ENCODE measurements at regions not wholly inside any gene's neighbourhood (a gene's known extent, or its start where the extent isn't known, plus 50 kb on each side); places are given as distances from the start of the nearest gene placed in this dataset.
"Not testable (repeated sequence)": the region's sequence is repeated elsewhere in the genome, so short reads cannot be mapped to it uniquely, and the experiment has no call there.

- DNase-seq = no peak
- no peak overlapping the region for H3K4me3 ChIP-seq (ENCODE audit: low read length)
- H3K4me2 ChIP-seq (ENCODE audit: low read depth, low read length, poor library complexity, severe bottlenecking) = no peak overlapping the region
- H3K27ac ChIP-seq (ENCODE audit: low read length) = no peak overlapping the region
- H3K9me2 ChIP-seq (replicated peaks; ENCODE audit: insufficient read depth, low read length) = no peaks in the 10 kb centered on the region
- no peaks in the 10 kb centered on the region for H4K20me1 ChIP-seq (ENCODE audit: insufficient read depth, low read depth, low read length)
- no peaks in the 10 kb centered on the region for H3K27me3 ChIP-seq (ENCODE audit: low read length)
- no peaks in the 10 kb centered on the region for H3K4me1 ChIP-seq (ENCODE audit: low read length)
- H3K79me2 ChIP-seq (ENCODE audit: low read length) = no peaks in the 10 kb centered on the region
- peaks cover 13% of the 10 kb centered on the region; the same call in 1 of the 2 replicates for H3K9me3 ChIP-seq (ENCODE audit: low read length)
- no peak overlapping the region for H2AFZ ChIP-seq (ENCODE audit: low read length)
- H3K9ac ChIP-seq (ENCODE audit: low read length) = no peak overlapping the region
- H3K36me3 ChIP-seq (ENCODE audit: insufficient read depth, low read length) = no peaks in the 10 kb centered on the region
Measured at GRCh38 chr5:45113726-45114125, 305.0 kb downstream of the MRPS30 start.

GRCh38 chr5:45132972-45133371 lies 324.2 kb downstream of the MRPS30 start:
- Histone ChIP-seq H3K4me2 (ENCODE audit: low read depth, low read length, poor library complexity, severe bottlenecking) (no peak overlapping the region), H3K4me1 (ENCODE audit: low read length) (no peaks in the 10 kb centered on the region), H3K4me3 (ENCODE audit: low read length) (no peak overlapping the region), H2AFZ (ENCODE audit: low read length) (no peak overlapping the region), H3K9me3 (ENCODE audit: low read length) (peaks cover 26% of the 10 kb centered on the region), H3K9me2 (replicated peaks; ENCODE audit: insufficient read depth, low read length) (no peaks in the 10 kb centered on the region), H3K79me2 (ENCODE audit: low read length) (no peaks in the 10 kb centered on the region), H3K27me3 (ENCODE audit: low read length) (no peaks in the 10 kb centered on the region), H3K27ac (ENCODE audit: low read length) (no peak overlapping the region), H3K36me3 (ENCODE audit: insufficient read depth, low read length) (no peaks in the 10 kb centered on the region), H4K20me1 (ENCODE audit: insufficient read depth, low read depth, low read length) (no peaks in the 10 kb centered on the region), H3K9ac (ENCODE audit: low read length) (no peak overlapping the region)
- DNase-seq = no peak

GRCh38 chr5:45162974-45163373 lies 354.2 kb downstream of the MRPS30 start:
- DNase-seq = no peak
- Histone ChIP-seq H3K27ac (ENCODE audit: low read length) (no peak overlapping the region), H3K79me2 (ENCODE audit: low read length) (no peaks in the 10 kb centered on the region), H3K9me3 (ENCODE audit: low read length) (peaks cover 37% of the 10 kb centered on the region), H3K9ac (ENCODE audit: low read length) (no peak overlapping the region), H2AFZ (ENCODE audit: low read length) (no peak overlapping the region), H3K27me3 (ENCODE audit: low read length) (no peaks in the 10 kb centered on the region), H3K4me2 (ENCODE audit: low read depth, low read length, poor library complexity, severe bottlenecking) (no peak overlapping the region), H3K4me1 (ENCODE audit: low read length) (no peaks in the 10 kb centered on the region), H3K9me2 (replicated peaks; ENCODE audit: insufficient read depth, low read length) (no peaks in the 10 kb centered on the region), H3K4me3 (ENCODE audit: low read length) (no peak overlapping the region), H3K36me3 (ENCODE audit: insufficient read depth, low read length) (no peaks in the 10 kb centered on the region), H4K20me1 (ENCODE audit: insufficient read depth, low read depth, low read length) (no peaks in the 10 kb centered on the region)

GRCh38 chr5:45171563-45171962 lies 362.8 kb downstream of the MRPS30 start:
- Histone ChIP-seq H3K9me3 (ENCODE audit: low read length) (peaks cover 36% of the 10 kb centered on the region), H3K79me2 (ENCODE audit: low read length) (no peaks in the 10 kb centered on the region)

GRCh38 chr5:45172634-45173033 lies 363.9 kb downstream of the MRPS30 start:
- not testable (repeated sequence) for DNase-seq; H3K27me3 ChIP-seq (ENCODE audit: low read length); H4K20me1 ChIP-seq (ENCODE audit: insufficient read depth, low read depth, low read length); H3K79me2 ChIP-seq (ENCODE audit: low read length); H3K36me3 ChIP-seq (ENCODE audit: insufficient read depth, low read length); H3K27ac ChIP-seq (ENCODE audit: low read length); H3K4me2 ChIP-seq (ENCODE audit: low read depth, low read length, poor library complexity, severe bottlenecking); H2AFZ ChIP-seq (ENCODE audit: low read length); H3K4me3 ChIP-seq (ENCODE audit: low read length); H3K9me2 ChIP-seq (replicated peaks; ENCODE audit: insufficient read depth, low read length); H3K9ac ChIP-seq (ENCODE audit: low read length); H3K4me1 ChIP-seq (ENCODE audit: low read length)
- peaks cover 30% of the 10 kb centered on the region for H3K9me3 ChIP-seq (ENCODE audit: low read length)

More at GRCh38 chr5:45171563-45171962, 362.8 kb downstream of the MRPS30 start:
- no peaks in the 10 kb centered on the region for H4K20me1 ChIP-seq (ENCODE audit: insufficient read depth, low read depth, low read length)
- H3K9me2 ChIP-seq (replicated peaks; ENCODE audit: insufficient read depth, low read length) = no peaks in the 10 kb centered on the region
- H3K9ac ChIP-seq (ENCODE audit: low read length) = no peak overlapping the region
- H3K36me3 ChIP-seq (ENCODE audit: insufficient read depth, low read length) = no peaks in the 10 kb centered on the region
- no peaks in the 10 kb centered on the region for H3K27me3 ChIP-seq (ENCODE audit: low read length)
- H3K4me2 ChIP-seq (ENCODE audit: low read depth, low read length, poor library complexity, severe bottlenecking) = no peak overlapping the region
- DNase-seq = no peak
- no peak overlapping the region for H3K27ac ChIP-seq (ENCODE audit: low read length)
- no peak overlapping the region for H2AFZ ChIP-seq (ENCODE audit: low read length)
- H3K4me1 ChIP-seq (ENCODE audit: low read length) = no peaks in the 10 kb centered on the region
- no peak overlapping the region for H3K4me3 ChIP-seq (ENCODE audit: low read length)

- no peak overlapping the region for H3K27ac ChIP-seq (ENCODE audit: low read length)
- no peaks in the 10 kb centered on the region for H3K9me2 ChIP-seq (replicated peaks; ENCODE audit: insufficient read depth, low read length)
- DNase-seq = no peak
- no peaks in the 10 kb centered on the region for H3K4me1 ChIP-seq (ENCODE audit: low read length)
- H3K9ac ChIP-seq (ENCODE audit: low read length) = no peak overlapping the region
- peaks cover 22% of the 10 kb centered on the region for H3K9me3 ChIP-seq (ENCODE audit: low read length)
- H4K20me1 ChIP-seq (ENCODE audit: insufficient read depth, low read depth, low read length) = no peaks in the 10 kb centered on the region
- H3K4me2 ChIP-seq (ENCODE audit: low read depth, low read length, poor library complexity, severe bottlenecking) = no peak overlapping the region
- no peak overlapping the region for H2AFZ ChIP-seq (ENCODE audit: low read length)
- H3K79me2 ChIP-seq (ENCODE audit: low read length) = no peaks in the 10 kb centered on the region
- H3K27me3 ChIP-seq (ENCODE audit: low read length) = no peaks in the 10 kb centered on the region
- H3K4me3 ChIP-seq (ENCODE audit: low read length) = no peak overlapping the region
- H3K36me3 ChIP-seq (ENCODE audit: insufficient read depth, low read length) = no peaks in the 10 kb centered on the region
Measured at GRCh38 chr5:45179686-45180085, 370.9 kb downstream of the MRPS30 start.

GRCh38 chr5:45189042-45189441 lies 380.3 kb downstream of the MRPS30 start:
- no peak for DNase-seq
- Histone ChIP-seq H3K4me1 (ENCODE audit: low read length) (no peaks in the 10 kb centered on the region), H3K9ac (ENCODE audit: low read length) (no peak overlapping the region), H3K79me2 (ENCODE audit: low read length) (no peaks in the 10 kb centered on the region), H3K27me3 (ENCODE audit: low read length) (no peaks in the 10 kb centered on the region), H3K4me3 (ENCODE audit: low read length) (no peak overlapping the region), H4K20me1 (ENCODE audit: insufficient read depth, low read depth, low read length) (no peaks in the 10 kb centered on the region), H2AFZ (ENCODE audit: low read length) (no peak overlapping the region), H3K4me2 (ENCODE audit: low read depth, low read length, poor library complexity, severe bottlenecking) (no peak overlapping the region), H3K27ac (ENCODE audit: low read length) (no peak overlapping the region), H3K36me3 (ENCODE audit: insufficient read depth, low read length) (no peaks in the 10 kb centered on the region), H3K9me3 (ENCODE audit: low read length) (peaks cover 14% of the 10 kb centered on the region), H3K9me2 (replicated peaks; ENCODE audit: insufficient read depth, low read length) (no peaks in the 10 kb centered on the region)

GRCh38 chr5:45189481-45189880 lies 380.7 kb downstream of the MRPS30 start:
- Histone ChIP-seq H3K4me1 (ENCODE audit: low read length) (no peaks in the 10 kb centered on the region), H3K9ac (ENCODE audit: low read length) (no peak overlapping the region), H3K27me3 (ENCODE audit: low read length) (no peaks in the 10 kb centered on the region), H3K79me2 (ENCODE audit: low read length) (no peaks in the 10 kb centered on the region), H2AFZ (ENCODE audit: low read length) (no peak overlapping the region), H3K4me2 (ENCODE audit: low read depth, low read length, poor library complexity, severe bottlenecking) (no peak overlapping the region), H4K20me1 (ENCODE audit: insufficient read depth, low read depth, low read length) (no peaks in the 10 kb centered on the region), H3K36me3 (ENCODE audit: insufficient read depth, low read length) (no peaks in the 10 kb centered on the region), H3K9me2 (replicated peaks; ENCODE audit: insufficient read depth, low read length) (no peaks in the 10 kb centered on the region), H3K9me3 (ENCODE audit: low read length) (peaks cover 14% of the 10 kb centered on the region), H3K4me3 (ENCODE audit: low read length) (no peak overlapping the region), H3K27ac (ENCODE audit: low read length) (no peak overlapping the region)
- DNase-seq = no peak

- Histone ChIP-seq H3K4me3 (ENCODE audit: low read length) (no peak overlapping the region), H4K20me1 (ENCODE audit: insufficient read depth, low read depth, low read length) (no peaks in the 10 kb centered on the region), H3K9me3 (ENCODE audit: low read length) (peaks cover 39% of the 10 kb centered on the region), H3K9me2 (replicated peaks; ENCODE audit: insufficient read depth, low read length) (no peaks in the 10 kb centered on the region), H3K4me2 (ENCODE audit: low read depth, low read length, poor library complexity, severe bottlenecking) (no peak overlapping the region), H3K9ac (ENCODE audit: low read length) (no peak overlapping the region), H2AFZ (ENCODE audit: low read length) (no peak overlapping the region), H3K36me3 (ENCODE audit: insufficient read depth, low read length) (no peaks in the 10 kb centered on the region), H3K27me3 (ENCODE audit: low read length) (no peaks in the 10 kb centered on the region), H3K27ac (ENCODE audit: low read length) (no peak overlapping the region), H3K4me1 (ENCODE audit: low read length) (no peaks in the 10 kb centered on the region), H3K79me2 (ENCODE audit: low read length) (no peaks in the 10 kb centered on the region)
- no peak for DNase-seq
Measured at GRCh38 chr5:45195026-45195425, 386.3 kb downstream of the MRPS30 start.

Measured in Karpas-422 (cell line).